Stromal cell of bone marrow (primary cell): ENCODE measurements at regions not wholly inside any gene's neighbourhood (a gene's known extent, or its start where the extent isn't known, plus 50 kb on each side); places are given as distances from the start of the nearest gene placed in this dataset.
"Not testable (repeated sequence)": the region's sequence is repeated elsewhere in the genome, so short reads cannot be mapped to it uniquely, and the experiment has no call there.

Experiments used
- DNase-seq: peaks from one replicate; pipeline ENCODE4 v3.0.0-alpha.2; 2012; ENCODE audit warnings: low read depth

DNA sequence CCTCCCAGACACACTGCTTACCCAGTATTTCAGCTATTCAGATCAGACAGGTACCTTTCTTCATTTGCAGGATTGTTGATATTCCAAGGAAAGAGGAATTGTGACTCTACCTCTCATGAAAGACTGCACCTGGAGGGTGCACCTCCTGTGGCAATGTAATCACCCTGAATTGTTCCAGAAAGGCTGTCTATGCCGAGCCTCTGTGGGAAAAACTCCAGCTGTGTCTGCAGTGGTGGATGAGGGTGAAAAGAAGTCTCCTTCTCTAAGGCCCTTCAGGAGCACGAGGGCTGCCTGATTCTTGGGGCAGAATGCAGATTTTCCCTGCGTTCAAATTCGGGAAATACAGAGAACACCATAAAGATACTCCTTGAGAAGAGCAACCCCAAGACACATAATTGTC, 108.2 kb upstream of the ADAMTS3 start:
- DNase-seq = no peak

GRCh38 chr4:72671980-72672379, 103.0 kb upstream of the ADAMTS3 start:
- DNase-seq = no peak

DNA sequence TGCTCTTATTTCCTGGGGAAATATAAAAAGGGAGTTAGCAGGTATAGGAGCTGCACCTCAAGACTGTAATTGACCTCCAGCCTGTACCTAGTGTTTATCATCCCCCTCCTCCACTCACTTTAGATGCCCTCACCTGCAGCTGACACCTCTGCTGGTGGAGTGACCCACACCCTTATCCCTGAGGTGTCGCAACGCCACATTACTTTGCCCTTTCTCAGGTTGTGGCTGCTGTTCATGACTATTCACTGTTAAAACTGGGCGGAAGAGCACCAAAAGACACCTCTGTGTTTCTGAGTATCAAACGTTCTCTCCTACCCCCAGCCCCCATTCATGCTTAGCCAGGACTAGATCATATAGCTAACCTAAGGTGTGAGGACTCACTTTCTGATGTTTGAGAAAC, 101.5 kb upstream of the ADAMTS3 start:
- DNase-seq = no peak

DNA sequence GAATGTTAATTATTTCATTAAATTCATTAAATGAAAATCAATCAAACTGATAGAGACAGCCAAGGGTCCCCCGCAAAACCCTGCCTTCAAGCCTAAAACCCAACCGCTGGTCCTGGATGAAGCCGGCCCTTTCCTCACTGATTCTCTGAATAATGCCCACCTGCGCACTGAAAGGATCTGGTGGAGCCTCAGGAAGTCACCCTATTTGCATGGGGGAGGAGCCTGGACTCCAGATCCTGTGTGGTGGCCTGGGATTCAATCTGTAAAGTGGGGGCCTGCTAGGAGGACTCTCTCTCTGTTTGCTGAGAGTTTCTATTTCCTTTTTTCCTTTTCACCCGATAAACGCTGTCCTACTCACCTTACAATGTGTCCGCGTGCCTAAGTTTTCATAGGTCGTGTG, 97.9 kb upstream of the ADAMTS3 start:
- no peak for DNase-seq

- DNase-seq = no peak
These were observed 96.3 kb upstream of the ADAMTS3 start for GRCh38 chr4:72665171-72665968.

- no peak for DNase-seq
These were observed 94.8 kb upstream of the ADAMTS3 start for GRCh38 chr4:72663828-72664227.

DNA sequence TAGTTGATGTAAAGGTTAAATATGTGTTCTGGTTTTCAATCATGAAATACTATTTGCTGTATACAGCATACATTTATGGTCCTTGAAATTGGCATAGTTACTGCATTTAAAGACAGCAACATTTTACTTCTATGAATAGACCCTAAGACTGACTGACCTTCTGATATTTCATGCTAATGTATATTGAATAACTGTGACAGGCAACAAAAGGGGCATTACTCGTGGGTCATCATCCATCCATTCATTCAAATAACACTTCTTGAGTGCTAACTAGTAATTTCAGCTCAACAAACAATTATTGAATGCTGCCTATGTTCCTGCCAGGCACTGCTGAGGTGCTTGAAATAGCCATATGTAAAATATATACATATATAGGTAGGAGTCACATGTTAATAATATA, 92.8 kb upstream of the ADAMTS3 start:
- no peak for DNase-seq

DNA sequence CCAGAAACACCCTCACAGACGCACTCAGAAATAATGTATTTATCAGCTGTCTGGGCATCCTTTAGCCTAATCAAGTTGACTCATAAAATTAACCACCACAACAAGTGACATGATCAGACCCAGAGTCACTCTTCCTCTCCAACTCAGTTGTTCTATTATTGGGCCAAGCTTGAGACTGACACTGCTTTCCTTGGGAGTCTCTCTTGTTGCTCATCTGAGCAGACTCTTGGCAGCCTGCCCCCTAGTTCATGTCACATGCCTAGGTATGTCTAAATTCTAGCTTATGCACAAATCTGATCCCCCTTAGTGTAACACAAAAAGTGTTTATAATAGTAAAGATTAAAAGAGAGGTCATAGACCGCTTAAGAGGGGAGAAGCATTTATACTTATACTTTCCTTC, 72.6 kb upstream of the ADAMTS3 start:
- no peak for DNase-seq

DNA sequence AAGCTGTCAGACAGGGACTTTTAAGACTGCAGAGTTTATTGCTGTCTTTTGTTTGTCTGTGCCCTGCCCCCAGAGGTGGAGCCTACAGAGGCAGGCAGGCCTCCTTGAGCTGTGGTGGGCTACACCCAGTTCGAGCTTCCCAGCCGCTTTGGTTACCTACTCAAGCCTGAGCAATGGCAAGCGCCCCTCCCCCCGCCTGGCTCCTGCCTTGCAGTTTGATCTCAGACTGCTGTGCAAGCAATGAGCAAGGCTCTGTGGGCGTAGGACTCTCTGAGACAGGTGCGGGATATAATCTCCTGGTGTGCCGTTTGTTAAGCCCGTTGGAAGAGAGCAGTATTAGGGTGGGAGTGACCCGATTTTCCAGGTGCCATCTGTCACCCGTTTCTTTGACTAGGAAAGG, 67.8 kb upstream of the ADAMTS3 start:
- not testable (repeated sequence) for DNase-seq

DNA sequence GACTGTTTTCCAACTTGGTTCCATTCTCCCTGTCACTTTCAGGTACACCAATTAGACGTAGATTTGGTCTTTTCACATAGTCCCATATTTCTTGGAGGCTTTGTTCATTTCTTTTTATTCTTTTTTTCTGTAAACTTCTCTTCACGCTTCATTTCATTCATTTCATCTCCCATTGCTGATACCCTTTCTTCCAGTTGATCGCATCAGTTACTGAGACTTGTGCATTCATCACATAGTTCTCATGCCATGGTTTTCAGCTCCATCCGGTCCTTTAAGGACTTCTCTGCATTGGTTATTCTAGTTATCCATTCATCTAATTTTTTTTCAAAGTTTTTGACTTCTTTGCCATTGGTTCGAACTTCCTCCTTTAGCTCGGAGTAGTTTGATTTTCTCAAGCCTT, 66.9 kb upstream of the ADAMTS3 start:
- DNase-seq = not testable (repeated sequence)

- DNase-seq = not testable (repeated sequence)
These were observed 63.2 kb upstream of the ADAMTS3 start for GRCh38 chr4:72632253-72632652.

GRCh38 chr4:72631296-72631695, 62.3 kb upstream of the ADAMTS3 start:
- peak; percentile 69 for DNase-seq

DNA sequence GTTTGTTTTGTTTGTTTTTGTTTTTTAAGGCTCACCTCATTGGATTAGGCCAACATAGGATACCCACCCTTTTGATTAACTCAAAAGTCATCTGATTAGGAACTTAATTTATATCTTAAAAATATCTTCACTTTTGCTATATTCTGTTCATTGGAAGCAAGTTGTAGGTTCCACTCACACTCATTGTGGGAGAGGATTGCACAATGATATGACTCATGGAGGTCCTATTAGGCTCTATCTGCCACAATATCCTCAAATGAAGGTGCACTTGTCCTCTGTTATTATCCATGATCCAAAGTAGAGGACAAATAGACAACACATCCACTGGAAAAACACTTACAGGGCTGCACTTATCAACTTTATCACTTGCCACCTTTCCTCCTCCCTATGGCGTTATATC, 60.5 kb upstream of the ADAMTS3 start:
- peak; percentile 8 for DNase-seq

DNA sequence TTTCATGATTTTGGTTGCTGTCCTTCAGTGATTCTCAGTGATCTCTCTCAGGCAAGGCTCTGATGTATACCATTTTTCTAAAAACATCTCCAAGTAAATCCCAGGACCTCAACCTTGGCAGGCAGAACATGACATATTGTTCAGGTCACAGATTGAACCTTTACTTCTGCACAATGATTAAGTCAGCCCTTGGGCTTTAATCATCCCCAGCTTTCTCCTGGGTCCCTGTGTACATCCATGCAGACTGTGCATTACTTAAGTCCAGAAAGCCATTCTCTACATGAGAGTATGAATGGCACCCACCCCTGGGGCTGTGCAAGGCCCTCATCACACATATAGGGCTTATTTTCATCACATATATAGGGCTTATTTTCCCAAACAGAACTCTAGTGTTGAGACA, 58.7 kb upstream of the ADAMTS3 start:
- no peak for DNase-seq
